Epidermal melanocyte (primary cell): ENCODE measurements at regions not wholly inside any gene's neighbourhood (a gene's known extent, or its start where the extent isn't known, plus 50 kb on each side); places are given as distances from the start of the nearest gene placed in this dataset.

ENCODE experiments used
- DNase-seq: peaks from one replicate; pipeline ENCODE4 v3.0.0; 2011; ENCODE audit warnings: low spot score; ENCODE audit not compliant: insufficient read length

- no peak for DNase-seq
Measured at GRCh38 chr6:129967427-129967826, 51.0 kb upstream of the L3MBTL3 start.

GRCh38 chr6:129966125-129966524, 52.3 kb upstream of the L3MBTL3 start:
- DNase-seq = no peak

GRCh38 chr6:129965096-129965495, 53.3 kb upstream of the L3MBTL3 start:
- DNase-seq = no peak

- DNase-seq = no peak
Measured at GRCh38 chr6:129959358-129959930, 58.9 kb upstream of the L3MBTL3 start.

- DNase-seq = no peak
Measured at GRCh38 chr6:129957941-129958898, 60.2 kb upstream of the L3MBTL3 start.

GRCh38 chr6:129955584-129955983, 62.8 kb upstream of the L3MBTL3 start:
- no peak for DNase-seq

GRCh38 chr6:129954749-129955431, 63.5 kb upstream of the L3MBTL3 start:
- no peak for DNase-seq

GRCh38 chr6:129947797-129948196, 70.6 kb upstream of the L3MBTL3 start:
- no peak for DNase-seq

GRCh38 chr6:129946439-129947140, 71.8 kb upstream of the L3MBTL3 start:
- DNase-seq = no peak

- DNase-seq = no peak
Measured at GRCh38 chr6:129943637-129944271, 74.6 kb upstream of the L3MBTL3 start.

- no peak for DNase-seq
Measured at GRCh38 chr6:129940454-129941195, 77.8 kb upstream of the L3MBTL3 start.

GRCh38 chr6:129938249-129939020, 77.3 kb upstream of the TMEM244 start:
- no peak for DNase-seq

GRCh38 chr6:129936329-129937165, 75.4 kb upstream of the TMEM244 start:
- no peak for DNase-seq

GRCh38 chr6:129932321-129932720, 71.2 kb upstream of the TMEM244 start:
- no peak for DNase-seq

GRCh38 chr6:129929433-129929832, 68.3 kb upstream of the TMEM244 start:
- DNase-seq = peak; percentile 55

GRCh38 chr6:129923530-129924250, 62.6 kb upstream of the TMEM244 start:
- DNase-seq = no peak

GRCh38 chr6:129921169-129921817, 60.2 kb upstream of the TMEM244 start:
- DNase-seq = no peak
